ENCODE measurements at regions not wholly inside any gene's neighbourhood (a gene's known extent, or its start where the extent isn't known, plus 50 kb on each side); places are given as distances from the start of the nearest gene placed in this dataset.
"Not testable (repeated sequence)": the region's sequence is repeated elsewhere in the genome, so short reads cannot be mapped to it uniquely, and the experiment has no call there.

DNA sequence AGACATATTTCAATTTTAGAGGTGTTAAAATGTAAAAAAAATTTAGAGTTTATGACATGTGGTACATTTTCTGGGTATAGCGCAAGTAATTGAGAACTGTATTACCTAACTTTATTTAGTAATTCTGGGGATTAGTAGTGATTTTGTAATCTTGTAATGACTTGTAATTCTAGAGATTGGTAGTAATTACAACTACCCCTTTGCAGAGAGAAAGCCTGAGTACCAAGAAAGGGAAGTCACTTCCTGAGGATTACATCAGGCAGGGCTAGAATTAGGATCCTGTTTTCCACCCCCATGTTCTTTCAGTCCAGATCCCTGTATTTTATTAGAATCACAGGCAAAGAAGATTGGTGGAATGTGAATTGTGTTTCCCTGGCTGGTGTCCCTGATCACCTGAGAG lies 274.9 kb downstream of the KCNRG start:
- H3K27me3 ChIP-seq (ENCODE audit: control insufficient read depth, insufficient read depth, low read length), result no peaks in the 10 kb centered on the region
- no peaks in the 10 kb centered on the region for H3K4me1 ChIP-seq (ENCODE audit: control insufficient read depth, insufficient read depth, low read length)
- H3K9me3 ChIP-seq (ENCODE audit: control insufficient read depth, insufficient read depth, low read length), result no peaks in the 10 kb centered on the region
- no peak overlapping the region for H3K4me3 ChIP-seq (ENCODE audit: low read depth, low read length)
- H3K27ac ChIP-seq (ENCODE audit: low read depth, low read length), result no peak overlapping the region
- H3K36me3 ChIP-seq (ENCODE audit: control insufficient read depth, insufficient read depth, low read length), result no peaks in the 10 kb centered on the region
- no peak overlapping the region for H3K9ac ChIP-seq (ENCODE audit: low read depth, low read length)

DNA sequence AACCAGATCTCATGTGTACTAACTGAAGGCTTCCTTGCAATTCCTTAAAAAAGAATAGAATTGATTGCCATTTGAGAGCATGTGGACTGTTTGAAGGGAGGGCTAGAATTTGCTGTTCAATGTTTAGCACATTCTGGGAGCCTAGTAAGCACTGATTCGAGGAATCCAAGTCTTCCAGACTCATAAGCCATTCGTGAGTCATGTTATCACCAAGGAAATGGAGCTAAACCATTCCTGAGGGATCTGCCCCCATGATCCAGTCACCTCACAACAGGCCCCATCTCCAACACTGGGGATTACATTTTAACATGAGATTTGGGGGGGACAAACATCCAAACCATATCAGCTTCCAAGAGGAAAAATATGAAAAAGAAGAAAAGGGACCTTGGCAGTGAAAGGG lies 276.4 kb downstream of the KCNRG start:
- Histone ChIP-seq H3K4me3 (ENCODE audit: low read depth, low read length) (no peak overlapping the region), H3K27ac (ENCODE audit: low read depth, low read length) (no peak overlapping the region), H3K27me3 (ENCODE audit: control insufficient read depth, insufficient read depth, low read length) (no peaks in the 10 kb centered on the region), H3K9ac (ENCODE audit: low read depth, low read length) (no peak overlapping the region), H3K9me3 (ENCODE audit: control insufficient read depth, insufficient read depth, low read length) (no peaks in the 10 kb centered on the region), H3K4me1 (ENCODE audit: control insufficient read depth, insufficient read depth, low read length) (no peaks in the 10 kb centered on the region), H3K36me3 (ENCODE audit: control insufficient read depth, insufficient read depth, low read length) (no peaks in the 10 kb centered on the region)

DNA sequence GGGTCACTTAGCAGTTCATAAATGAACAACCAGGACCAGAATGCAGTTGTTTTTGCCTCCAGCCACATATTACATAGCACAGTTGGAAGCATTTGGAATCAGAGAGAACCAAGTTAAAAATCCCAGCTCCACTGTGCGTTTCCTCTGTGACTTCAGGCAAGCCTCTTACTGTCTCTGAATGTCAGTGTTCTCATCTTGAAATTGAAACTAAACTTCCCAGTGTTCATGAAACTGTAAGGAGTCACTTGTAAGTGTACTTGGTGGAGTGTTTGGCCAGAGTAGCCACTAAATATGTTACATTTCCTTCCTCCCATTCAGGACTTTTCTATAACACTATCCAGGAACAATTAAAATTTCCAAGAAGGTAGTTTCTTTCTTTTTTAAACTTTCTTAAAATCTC lies 276.8 kb downstream of the KCNRG start:
- Histone ChIP-seq H3K27ac (ENCODE audit: low read depth, low read length) (no peak overlapping the region), H3K9me3 (ENCODE audit: control insufficient read depth, insufficient read depth, low read length) (no peaks in the 10 kb centered on the region), H3K27me3 (ENCODE audit: control insufficient read depth, insufficient read depth, low read length) (no peaks in the 10 kb centered on the region), H3K36me3 (ENCODE audit: control insufficient read depth, insufficient read depth, low read length) (no peaks in the 10 kb centered on the region), H3K4me1 (ENCODE audit: control insufficient read depth, insufficient read depth, low read length) (no peaks in the 10 kb centered on the region), H3K4me3 (ENCODE audit: low read depth, low read length) (no peak overlapping the region), H3K9ac (ENCODE audit: low read depth, low read length) (no peak overlapping the region)

DNA sequence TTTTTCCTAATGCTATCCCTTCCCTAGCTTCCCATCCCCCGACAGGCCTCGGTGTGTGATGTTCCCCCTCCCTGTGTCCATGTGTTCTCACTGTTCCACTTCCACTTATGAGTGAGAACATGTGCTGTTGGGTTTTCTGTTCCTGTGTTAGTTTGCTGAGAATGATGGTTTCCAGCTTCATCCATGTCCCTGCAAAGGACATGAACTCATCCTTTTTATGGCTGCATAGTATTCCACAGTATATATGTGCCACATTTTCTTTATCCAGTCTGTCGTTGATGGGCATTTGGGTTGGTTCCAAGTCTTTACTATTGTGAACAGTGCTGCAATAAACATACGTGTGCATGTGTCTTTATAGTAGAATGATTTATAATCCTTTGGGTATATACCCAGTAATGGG lies 279.2 kb downstream of the KCNRG start:
- H3K9me3 ChIP-seq (ENCODE audit: control insufficient read depth, insufficient read depth, low read length); H3K4me3 ChIP-seq (ENCODE audit: low read depth, low read length); H3K36me3 ChIP-seq (ENCODE audit: control insufficient read depth, insufficient read depth, low read length); H3K4me1 ChIP-seq (ENCODE audit: control insufficient read depth, insufficient read depth, low read length); H3K27ac ChIP-seq (ENCODE audit: low read depth, low read length); H3K9ac ChIP-seq (ENCODE audit: low read depth, low read length); H3K27me3 ChIP-seq (ENCODE audit: control insufficient read depth, insufficient read depth, low read length): not testable (repeated sequence)

DNA sequence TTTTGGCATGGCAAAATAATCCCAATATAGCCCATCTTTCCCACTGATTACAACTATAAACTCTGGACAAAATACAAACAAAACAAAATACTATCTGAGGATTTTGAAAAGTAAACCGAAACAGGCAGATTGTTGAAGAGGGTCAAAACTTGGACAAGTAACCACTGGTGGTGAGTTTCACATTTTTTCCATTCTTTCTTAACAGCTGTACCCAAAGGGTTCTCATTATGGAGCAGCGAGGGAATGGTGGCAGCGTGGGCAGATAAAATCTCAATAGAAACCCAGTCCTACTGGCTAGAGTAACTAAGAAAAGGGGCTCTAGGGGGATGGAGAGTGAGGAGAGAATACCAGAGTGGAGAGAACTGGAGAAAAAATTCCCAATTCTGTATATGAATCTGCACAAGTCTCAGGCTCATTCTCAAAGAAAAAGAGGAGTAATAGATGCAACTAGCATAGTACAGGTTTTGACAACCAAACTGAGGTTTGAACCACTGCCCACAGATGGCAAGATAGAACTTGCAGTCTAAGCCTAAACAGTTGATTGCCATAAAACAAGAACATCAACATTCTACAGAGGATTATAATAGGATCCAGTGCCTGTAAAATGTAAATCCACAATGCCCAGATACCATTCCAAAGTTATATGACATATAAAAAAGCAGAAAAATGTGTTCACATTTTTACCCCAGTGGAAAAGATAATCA lies 284.5 kb downstream of the KCNRG start:
- no peaks in the 10 kb centered on the region for H3K27me3 ChIP-seq (ENCODE audit: control insufficient read depth, insufficient read depth, low read length)
- no peaks in the 10 kb centered on the region for H3K9me3 ChIP-seq (ENCODE audit: control insufficient read depth, insufficient read depth, low read length)
- H3K4me3 ChIP-seq (ENCODE audit: low read depth, low read length), result no peak overlapping the region

DNA sequence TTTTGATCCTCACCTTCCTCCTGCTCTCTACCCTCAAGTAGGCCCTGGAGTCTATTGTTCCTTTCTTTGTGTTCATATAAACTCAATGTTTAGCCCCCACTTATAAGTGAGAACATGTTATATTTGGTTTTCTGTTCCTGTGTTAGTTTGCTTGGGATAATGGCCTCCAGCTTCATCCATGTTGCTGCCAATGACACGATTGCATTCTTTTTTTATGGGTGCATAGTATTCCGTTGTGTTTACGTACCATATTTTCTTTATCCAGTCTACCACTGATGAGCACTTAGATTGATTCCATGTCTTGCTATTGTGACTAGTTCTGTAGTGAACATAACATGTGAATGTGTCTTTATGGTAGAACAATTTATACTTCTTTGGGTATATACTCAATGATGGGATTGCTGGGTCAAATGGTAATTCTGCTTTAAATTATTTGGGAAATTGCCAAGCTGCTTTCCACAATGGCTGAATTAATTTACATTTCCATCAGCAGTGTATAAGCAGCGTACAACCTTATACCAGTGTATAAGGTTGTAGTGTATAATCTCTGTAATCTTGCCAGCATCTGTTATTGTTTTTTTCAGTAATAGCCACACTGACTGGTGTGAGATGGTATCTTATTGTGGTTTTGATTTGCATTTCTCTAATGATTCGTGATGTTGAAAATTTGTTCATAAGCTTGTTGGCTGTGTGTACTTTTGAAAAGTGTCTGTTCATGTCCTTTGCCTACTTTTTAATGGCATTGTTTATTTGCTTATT lies 288.9 kb downstream of the KCNRG start:
- Histone ChIP-seq H3K27ac (ENCODE audit: low read depth, low read length) (no peak overlapping the region), H3K36me3 (ENCODE audit: control insufficient read depth, insufficient read depth, low read length) (no peaks in the 10 kb centered on the region), H3K27me3 (ENCODE audit: control insufficient read depth, insufficient read depth, low read length) (no peaks in the 10 kb centered on the region), H3K4me1 (ENCODE audit: control insufficient read depth, insufficient read depth, low read length) (no peaks in the 10 kb centered on the region), H3K4me3 (ENCODE audit: low read depth, low read length) (no peak overlapping the region), H3K9me3 (ENCODE audit: control insufficient read depth, insufficient read depth, low read length) (no peaks in the 10 kb centered on the region), H3K9ac (ENCODE audit: low read depth, low read length) (no peak overlapping the region)

More for the DNA sequence above, 284.5 kb downstream of the KCNRG start:
- no peaks in the 10 kb centered on the region for H3K36me3 ChIP-seq (ENCODE audit: control insufficient read depth, insufficient read depth, low read length)
- H3K27ac ChIP-seq (ENCODE audit: low read depth, low read length), result no peak overlapping the region
- H3K4me1 ChIP-seq (ENCODE audit: control insufficient read depth, insufficient read depth, low read length), result no peaks in the 10 kb centered on the region
- no peak overlapping the region for H3K9ac ChIP-seq (ENCODE audit: low read depth, low read length)

DNA sequence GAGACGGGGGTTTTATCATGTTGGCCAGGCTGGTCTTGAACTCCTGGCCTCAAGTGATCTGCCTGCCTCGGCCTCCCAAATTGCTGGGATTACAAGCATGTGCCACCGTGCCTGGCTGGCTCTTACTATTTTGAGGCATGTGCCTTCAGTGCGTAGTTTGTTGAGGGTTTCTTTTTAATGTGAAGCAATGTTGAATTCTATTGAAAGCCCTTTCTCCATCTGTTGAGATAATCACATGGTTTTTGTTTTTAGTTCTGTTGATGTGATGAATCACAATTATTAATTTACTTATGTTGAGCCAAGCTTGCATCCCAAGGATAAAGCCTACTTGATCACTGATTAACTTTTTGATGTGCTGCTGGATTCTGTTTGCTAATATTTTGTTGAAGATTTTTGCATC lies 290.9 kb downstream of the KCNRG start:
- H3K27me3 ChIP-seq (ENCODE audit: control insufficient read depth, insufficient read depth, low read length), result no peaks in the 10 kb centered on the region
- H3K4me3 ChIP-seq (ENCODE audit: low read depth, low read length), result no peak overlapping the region
- 0 out of 2 replicates have a peak, but pooled peaks cover 4% of the 10 kb centered on the region for H3K4me1 ChIP-seq (ENCODE audit: control insufficient read depth, insufficient read depth, low read length)
- no peaks in the 10 kb centered on the region for H3K9me3 ChIP-seq (ENCODE audit: control insufficient read depth, insufficient read depth, low read length)
- no peak overlapping the region for H3K27ac ChIP-seq (ENCODE audit: low read depth, low read length)
- H3K36me3 ChIP-seq (ENCODE audit: control insufficient read depth, insufficient read depth, low read length), result no peaks in the 10 kb centered on the region
- H3K9ac ChIP-seq (ENCODE audit: low read depth, low read length), result no peak overlapping the region

DNA sequence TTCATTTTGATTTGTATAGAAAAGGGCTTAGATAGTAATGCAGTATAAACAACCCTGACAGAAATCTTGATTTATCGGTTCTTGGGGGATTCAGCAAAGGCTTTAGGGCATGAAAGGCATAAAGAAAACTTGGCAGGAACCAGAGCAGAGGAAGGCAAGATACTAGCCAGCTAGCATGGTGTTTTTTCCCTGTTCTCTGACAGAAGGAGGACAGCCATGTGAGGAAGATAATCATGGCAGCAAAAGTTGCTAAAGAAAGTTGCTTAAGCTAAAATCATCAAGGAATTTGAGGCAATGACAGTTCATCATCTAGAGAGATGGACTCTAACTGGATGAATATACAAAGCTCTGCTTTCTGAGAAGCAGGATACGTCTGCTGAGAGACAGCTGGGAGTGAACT lies 294.1 kb downstream of the KCNRG start:
- no peaks in the 10 kb centered on the region for H3K9me3 ChIP-seq (ENCODE audit: control insufficient read depth, insufficient read depth, low read length)
- no peak overlapping the region for H3K4me3 ChIP-seq (ENCODE audit: low read depth, low read length)
- no peaks in the 10 kb centered on the region for H3K27me3 ChIP-seq (ENCODE audit: control insufficient read depth, insufficient read depth, low read length)
- no peak overlapping the region for H3K27ac ChIP-seq (ENCODE audit: low read depth, low read length)
- H3K4me1 ChIP-seq (ENCODE audit: control insufficient read depth, insufficient read depth, low read length), result 0 out of 2 replicates have a peak, but pooled peaks cover 4% of the 10 kb centered on the region
- no peaks in the 10 kb centered on the region for H3K36me3 ChIP-seq (ENCODE audit: control insufficient read depth, insufficient read depth, low read length)
- H3K9ac ChIP-seq (ENCODE audit: low read depth, low read length), result no peak overlapping the region

DNA sequence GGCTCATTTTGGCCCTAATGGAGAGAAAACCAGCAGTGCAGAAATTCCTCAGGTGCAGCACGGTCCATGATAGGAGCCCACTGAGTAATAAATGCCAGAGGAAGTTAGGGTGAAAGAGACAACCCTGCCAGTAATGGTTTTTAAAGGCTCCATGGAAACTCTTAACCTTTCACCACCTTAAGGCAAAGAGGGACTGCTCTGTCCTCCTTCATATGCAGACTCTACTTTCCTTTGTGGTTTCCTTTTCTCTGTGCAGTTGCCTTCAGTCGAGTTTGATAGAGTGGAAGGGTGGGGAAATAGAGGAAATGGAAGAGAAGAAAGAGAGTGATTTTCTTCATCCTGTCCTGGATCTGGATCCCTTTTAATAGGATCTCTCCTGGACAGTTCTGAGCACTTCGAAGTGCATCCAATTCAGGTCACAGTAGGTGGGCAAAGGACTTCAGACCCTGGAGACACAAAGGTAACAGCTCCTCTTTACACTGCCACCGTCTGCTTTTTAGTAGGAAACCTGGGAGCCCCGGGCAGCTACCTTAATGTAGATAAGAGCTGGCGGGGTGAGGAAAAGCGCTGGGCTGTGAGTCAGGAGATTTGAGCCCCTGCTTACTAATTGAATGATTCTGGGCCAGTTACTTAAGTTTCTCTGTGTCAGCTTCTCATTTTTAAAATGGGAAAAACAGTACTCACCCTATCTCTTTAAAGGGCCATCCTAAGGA lies 294.8 kb downstream of the KCNRG start:
- Histone ChIP-seq H3K9ac (ENCODE audit: low read depth, low read length) (no peak overlapping the region), H3K27ac (ENCODE audit: low read depth, low read length) (no peak overlapping the region), H3K4me3 (ENCODE audit: low read depth, low read length) (no peak overlapping the region), H3K9me3 (ENCODE audit: control insufficient read depth, insufficient read depth, low read length) (no peaks in the 10 kb centered on the region), H3K4me1 (ENCODE audit: control insufficient read depth, insufficient read depth, low read length) (0 out of 2 replicates have a peak, but pooled peaks cover 4% of the 10 kb centered on the region), H3K36me3 (ENCODE audit: control insufficient read depth, insufficient read depth, low read length) (no peaks in the 10 kb centered on the region), H3K27me3 (ENCODE audit: control insufficient read depth, insufficient read depth, low read length) (no peaks in the 10 kb centered on the region)

DNA sequence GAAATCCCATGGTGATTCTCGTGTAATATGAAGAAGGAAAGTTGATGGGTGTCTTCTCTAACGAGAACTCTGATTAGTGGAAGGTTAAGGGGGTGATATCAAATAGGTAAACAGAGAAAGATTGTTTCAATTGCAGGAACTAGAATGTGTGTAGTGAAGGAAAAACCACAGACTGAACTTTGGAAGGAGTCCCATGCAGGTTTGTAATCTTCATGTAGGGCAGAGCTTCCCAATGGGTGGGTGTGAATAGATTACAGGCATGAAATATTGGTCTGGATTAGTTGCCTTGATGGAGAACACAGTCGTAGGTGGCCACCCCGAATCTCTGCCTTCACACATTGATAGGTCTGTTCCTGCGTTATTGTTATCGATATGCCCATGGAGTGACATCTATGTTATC lies 295.5 kb downstream of the KCNRG start:
- Histone ChIP-seq H3K4me1 (ENCODE audit: control insufficient read depth, insufficient read depth, low read length) (0 out of 2 replicates have a peak, but pooled peaks cover 4% of the 10 kb centered on the region), H3K27me3 (ENCODE audit: control insufficient read depth, insufficient read depth, low read length) (no peaks in the 10 kb centered on the region), H3K27ac (ENCODE audit: low read depth, low read length) (no peak overlapping the region)

DNA sequence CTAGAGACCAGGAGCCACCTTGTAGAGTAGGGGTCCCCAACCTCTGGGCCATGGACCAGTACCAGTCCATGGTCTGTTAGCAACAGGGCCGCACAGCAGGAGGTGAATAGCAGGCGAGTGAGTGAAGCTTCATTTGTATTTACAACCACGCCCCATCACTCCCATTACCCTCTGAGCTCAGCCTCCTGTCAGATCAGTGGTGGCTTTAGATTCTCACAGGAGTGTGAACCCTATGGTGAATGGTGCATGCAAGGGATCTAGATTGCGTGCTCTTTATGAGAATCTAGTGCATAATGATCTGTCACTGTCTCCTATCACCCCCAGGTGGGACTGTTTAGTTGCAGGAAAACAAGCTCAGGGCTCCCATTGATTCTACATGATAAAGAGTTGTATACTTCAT lies 303.6 kb downstream of the KCNRG start:
- H3K9ac ChIP-seq (ENCODE audit: low read depth, low read length), result no peak overlapping the region
- H3K9me3 ChIP-seq (ENCODE audit: control insufficient read depth, insufficient read depth, low read length), result no peaks in the 10 kb centered on the region

More for the DNA sequence above, 295.5 kb downstream of the KCNRG start:
- H3K9ac ChIP-seq (ENCODE audit: low read depth, low read length), result no peak overlapping the region
- H3K9me3 ChIP-seq (ENCODE audit: control insufficient read depth, insufficient read depth, low read length), result no peaks in the 10 kb centered on the region
- no peak overlapping the region for H3K4me3 ChIP-seq (ENCODE audit: low read depth, low read length)
- H3K36me3 ChIP-seq (ENCODE audit: control insufficient read depth, insufficient read depth, low read length), result no peaks in the 10 kb centered on the region

More for the DNA sequence above, 303.6 kb downstream of the KCNRG start:
- Histone ChIP-seq H3K36me3 (ENCODE audit: control insufficient read depth, insufficient read depth, low read length) (no peaks in the 10 kb centered on the region), H3K4me1 (ENCODE audit: control insufficient read depth, insufficient read depth, low read length) (peaks cover 5% of the 10 kb centered on the region; the same call in 1 of the 2 replicates), H3K27me3 (ENCODE audit: control insufficient read depth, insufficient read depth, low read length) (no peaks in the 10 kb centered on the region), H3K27ac (ENCODE audit: low read depth, low read length) (no peak overlapping the region), H3K4me3 (ENCODE audit: low read depth, low read length) (no peak overlapping the region)

Data from HUES48 (cell line).